ENCODE measurements at regions not wholly inside any gene's neighbourhood (a gene's known extent, or its start where the extent isn't known, plus 50 kb on each side); places are given as distances from the start of the nearest gene placed in this dataset.
"Not testable (repeated sequence)": the region's sequence is repeated elsewhere in the genome, so short reads cannot be mapped to it uniquely, and the experiment has no call there.

GRCh38 chr5:91917037-91917814 lies 534.1 kb upstream of the ARRDC3 start:
- not testable (repeated sequence) for TF ChIP-seq MAX (CRISPR knock-in tag; IDR thresholded peaks at IDR 0.05); CTCF (IDR thresholded peaks at IDR 0.05); STAT6 (CRISPR knock-in tag; conservative IDR thresholded peaks at IDR 0.05; ENCODE audit: low read depth); ZNF425 (CRISPR knock-in tag; conservative IDR thresholded peaks at IDR 0.05); SP1 (CRISPR knock-in tag; conservative IDR thresholded peaks at IDR 0.05); ATF2 (CRISPR knock-in tag; IDR thresholded peaks at IDR 0.05; ENCODE audit: borderline replicate concordance, low read depth); GABPB1 (CRISPR knock-in tag; IDR thresholded peaks at IDR 0.05); IRF1 (CRISPR knock-in tag; IDR thresholded peaks at IDR 0.05)
